ENCODE measurements at regions not wholly inside any gene's neighbourhood (a gene's known extent, or its start where the extent isn't known, plus 50 kb on each side); places are given as distances from the start of the nearest gene placed in this dataset.

DNA sequence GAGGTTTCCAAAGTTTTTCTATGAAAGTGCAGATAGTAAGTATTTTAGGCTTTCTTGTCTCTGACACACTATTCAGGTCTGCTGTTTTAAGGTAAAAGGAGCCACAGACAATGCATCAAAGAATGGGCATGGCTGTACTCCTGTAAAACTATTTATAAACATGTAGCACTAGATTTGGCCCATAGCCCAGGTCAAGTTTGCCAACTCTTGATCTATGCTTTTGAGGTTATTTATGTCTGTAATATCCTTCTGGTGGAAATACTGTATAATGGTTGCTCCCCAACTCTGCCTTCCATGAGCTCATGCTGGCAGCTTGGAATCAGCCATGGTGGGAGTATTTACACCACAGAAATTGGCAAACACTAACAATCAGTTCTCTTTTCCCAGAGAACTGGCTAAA lies 244.6 kb downstream of the BUB3 start:
- DNase-seq (ENCODE audit: low read depth): no peak
- H3K4me3 ChIP-seq (ENCODE audit: low read depth, low read length): no peak overlapping the region
- TF ChIP-seq CTCF (IDR thresholded peaks at IDR 0.05; ENCODE audit: insufficient read depth, low read depth, low read length): no peak

GRCh38 chr10:123399276-123399839 lies 245.2 kb downstream of the BUB3 start:
- DNase-seq (ENCODE audit: low read depth): no peak
- H3K4me3 ChIP-seq (ENCODE audit: low read depth, low read length): no peak overlapping the region
- TF ChIP-seq CTCF (IDR thresholded peaks at IDR 0.05; ENCODE audit: insufficient read depth, low read depth, low read length): no peak

GRCh38 chr10:123402021-123402420 lies 247.8 kb downstream of the BUB3 start:
- TF ChIP-seq CTCF (IDR thresholded peaks at IDR 0.05; ENCODE audit: insufficient read depth, low read depth, low read length): no peak
- DNase-seq (ENCODE audit: low read depth): no peak
- no peak overlapping the region for H3K4me3 ChIP-seq (ENCODE audit: low read depth, low read length)

GRCh38 chr10:123402656-123403055 lies 248.5 kb downstream of the BUB3 start:
- no peak for DNase-seq (ENCODE audit: low read depth)
- no peak overlapping the region for H3K4me3 ChIP-seq (ENCODE audit: low read depth, low read length)
- no peak for TF ChIP-seq CTCF (IDR thresholded peaks at IDR 0.05; ENCODE audit: insufficient read depth, low read depth, low read length)

GRCh38 chr10:123404357-123404756 lies 250.2 kb downstream of the BUB3 start:
- H3K4me3 ChIP-seq (ENCODE audit: low read depth, low read length): no peak overlapping the region
- TF ChIP-seq CTCF (IDR thresholded peaks at IDR 0.05; ENCODE audit: insufficient read depth, low read depth, low read length): no peak
- DNase-seq (ENCODE audit: low read depth): no peak

DNA sequence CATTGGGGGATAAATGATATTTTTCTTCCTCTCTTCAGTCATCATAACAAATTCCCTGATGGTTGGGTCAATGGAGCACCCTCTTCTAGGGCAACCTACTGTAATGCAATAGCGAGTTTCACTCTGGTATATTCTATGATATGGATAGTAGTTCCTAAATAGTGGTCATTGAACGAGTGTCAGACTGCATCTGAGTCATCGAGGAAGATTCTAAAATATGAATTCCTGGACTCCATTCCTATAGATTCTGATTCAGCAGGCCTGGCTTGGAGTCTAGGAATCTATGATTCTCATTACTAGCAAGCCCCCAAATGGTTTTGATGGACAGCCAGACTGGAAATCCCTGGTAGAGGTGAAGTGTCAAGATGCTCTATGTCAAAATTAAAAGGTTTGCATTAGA lies 254.5 kb downstream of the BUB3 start:
- DNase-seq (ENCODE audit: low read depth): no peak
- no peak for TF ChIP-seq CTCF (IDR thresholded peaks at IDR 0.05; ENCODE audit: insufficient read depth, low read depth, low read length)

GRCh38 chr10:123409426-123409825 lies 255.2 kb downstream of the BUB3 start:
- no peak for DNase-seq (ENCODE audit: low read depth)
- no peak for TF ChIP-seq CTCF (IDR thresholded peaks at IDR 0.05; ENCODE audit: insufficient read depth, low read depth, low read length)
- no peak overlapping the region for H3K4me3 ChIP-seq (ENCODE audit: low read depth, low read length)

More for the DNA sequence above, 254.5 kb downstream of the BUB3 start:
- H3K4me3 ChIP-seq (ENCODE audit: low read depth, low read length): no peak overlapping the region

Measured in fibroblast of villous mesenchyme (primary cell).